GM23248 (cell line): ENCODE measurements at regions not wholly inside any gene's neighbourhood (a gene's known extent, or its start where the extent isn't known, plus 50 kb on each side); places are given as distances from the start of the nearest gene placed in this dataset.

ENCODE experiments used
- EZH2 ChIP-seq: fragments of 200-600 bp; sonication (generic); IDR thresholded peaks from 2 replicates; pipeline ENCODE4 v1.6.1; 2018; ENCODE audit warnings: antibody characterized with exemption, mild to moderate bottlenecking; ENCODE audit not compliant: insufficient read depth, poor library complexity, severe bottlenecking
- EZH2phosphoT487 ChIP-seq: fragments of 200-600 bp; sonication (generic); IDR thresholded peaks from 2 replicates; pipeline ENCODE4 v1.6.1; 2018; ENCODE audit warnings: antibody characterized with exemption, moderate library complexity, mild to moderate bottlenecking, low read depth; ENCODE audit not compliant: insufficient read depth

GRCh38 chr4:149923736-149924135, 108.1 kb upstream of the IQCM start:
- no peak for TF ChIP-seq EZH2phosphoT487
- no peak for TF ChIP-seq EZH2
